Endothelial cell of umbilical vein (primary cell): ENCODE measurements at regions not wholly inside any gene's neighbourhood (a gene's known extent, or its start where the extent isn't known, plus 50 kb on each side); places are given as distances from the start of the nearest gene placed in this dataset.

Experiments
- BruUV-seq: library from RNA; stranded (reverse); fragments of 400-500 nt; replicated peaks from 2 replicates; lab custom pipeline; 2021; lab: Mats Ljungman, UMichigan
- CTCF ChIA-PET: fragments of 300-600, 350-600 bp; sonication (Branson Sonifier 250); formaldehyde crosslinking; loops from one replicate; lab custom pipeline; 2021; ENCODE audit warnings: antibody characterized with exemption, inconsistent platforms; lab: Charles Lee
- POLR2A ChIA-PET: fragments of 300-600, 350-600 bp; sonication (Branson Sonifier 250); formaldehyde crosslinking; loops from one replicate; lab custom pipeline; 2021; ENCODE audit warnings: antibody characterized with exemption, inconsistent platforms; lab: Charles Lee
- DNase-seq: peaks from one replicate; pipeline ENCODE4 v3.0.0-alpha.2; 2011; ENCODE audit warnings: low read depth, low spot score
- FAIRE-seq: peaks from 2 replicates; lab custom pipeline; 2011; peaks lifted over from hg19 to GRCh38; lab: Jason Lieb, UNC
- H2AFZ ChIP-seq: 2 replicates; pipeline ENCODE4 v1.6.0; 2012; ENCODE audit warnings: low read depth, low read length, control low read depth, inconsistent platforms
- H3K27ac ChIP-seq: 2 replicates; pipeline ENCODE4 v1.5.1; 2011; ENCODE audit warnings: low read depth, mild to moderate bottlenecking, control low read depth, low read length, moderate library complexity; ENCODE audit not compliant: insufficient read depth
- H3K27me3 ChIP-seq, 2 experiments: 2 replicates each; pipeline versions ENCODE4 v1.6.0 to v1.6.1; 2011; ENCODE audit warnings: low read length in 2 of 2, mixed read lengths in 1 of 2; ENCODE audit not compliant: control insufficient read depth in 2 of 2, insufficient read depth in 2 of 2
- H3K36me3 ChIP-seq, 2 experiments: 2 replicates in 1 of 2; 3 replicates in 1 of 2; pipeline ENCODE4 v1.5.1; 2011; ENCODE audit warnings: low read length in 2 of 2, mild to moderate bottlenecking in 1 of 2, moderate library complexity in 1 of 2; ENCODE audit not compliant: control insufficient read depth in 2 of 2, insufficient read depth in 2 of 2; ENCODE audit errors: extremely low read depth in 1 of 2
- H3K4me1 ChIP-seq: 3 replicates; pipeline ENCODE4 v1.5.1; 2011; ENCODE audit warnings: mild to moderate bottlenecking, low read length; ENCODE audit not compliant: control insufficient read depth, insufficient read depth; ENCODE audit errors: extremely low read depth
- H3K4me2 ChIP-seq: 2 replicates; pipeline ENCODE4 v1.6.1; 2011; ENCODE audit warnings: low read length, control low read depth, mixed read lengths; ENCODE audit not compliant: insufficient read depth
- H3K4me3 ChIP-seq, 3 experiments: fragments of 200-600 bp in 1 of 3; sonication (generic), shearing (Covaris generic) in 1 of 3; replicated peaks in 1 of 3; 2 replicates each; pipeline ENCODE4 v1.5.1; 2011 to 2016; ENCODE audit warnings: control low read depth in 3 of 3, low read length in 3 of 3, mild to moderate bottlenecking in 2 of 3, inconsistent platforms in 1 of 3, low read depth in 1 of 3, moderate library complexity in 1 of 3; ENCODE audit not compliant: insufficient read depth in 1 of 3
- H3K79me2 ChIP-seq: 2 replicates; pipeline ENCODE4 v1.6.0; 2012; ENCODE audit warnings: low read length, inconsistent platforms; ENCODE audit not compliant: control insufficient read depth, insufficient read depth
- H3K9ac ChIP-seq: replicated peaks from 2 replicates; pipeline ENCODE3; 2011; ENCODE audit warnings: low read length, control low read depth; ENCODE audit not compliant: insufficient read depth; ENCODE audit errors: extremely low read depth
- H3K9me1 ChIP-seq: replicated peaks from 3 replicates; pipeline ENCODE4 v1.6.0; 2011; ENCODE audit warnings: mild to moderate bottlenecking, low read length; ENCODE audit not compliant: control insufficient read depth, insufficient read depth; ENCODE audit errors: extremely low read depth
- H3K9me3 ChIP-seq: replicated peaks from 2 replicates; pipeline ENCODE4 v1.5.1; 2012; ENCODE audit warnings: low read length, inconsistent platforms; ENCODE audit not compliant: control insufficient read depth, insufficient read depth
- H4K20me1 ChIP-seq: replicated peaks from 2 replicates; pipeline ENCODE3; 2011; ENCODE audit warnings: mild to moderate bottlenecking, low read length; ENCODE audit not compliant: control insufficient read depth, insufficient read depth; ENCODE audit errors: extremely low read depth
- CTCF ChIP-seq, 2 donors: IDR thresholded peaks; 1 replicate in 1 of 2; 2 replicates in 1 of 2; pipeline ENCODE4 v1.5.1; 2011; ENCODE audit warnings: low read length in 2 of 2, mild to moderate bottlenecking in 2 of 2, moderate library complexity in 2 of 2, control low read depth in 1 of 2, inconsistent platforms in 1 of 2, low read depth in 1 of 2; ENCODE audit not compliant: insufficient read depth in 1 of 2; ENCODE audit errors: extremely low read depth in 1 of 2
- EZH2 ChIP-seq: IDR thresholded peaks from 2 replicates; pipeline ENCODE4 v1.6.1; 2012; ENCODE audit warnings: borderline replicate concordance, low read depth, mild to moderate bottlenecking, moderate library complexity, low read length, inconsistent platforms; ENCODE audit not compliant: severe bottlenecking
- FOS ChIP-seq: IDR thresholded peaks from 2 replicates; pipeline ENCODE4 v1.6.1; 2011; ENCODE audit warnings: mild to moderate bottlenecking, low read length, moderate library complexity, borderline replicate concordance; ENCODE audit not compliant: insufficient read depth
- GATA2 ChIP-seq: IDR thresholded peaks from 2 replicates; pipeline ENCODE4 v1.7.0; 2011; ENCODE audit warnings: low read depth, mild to moderate bottlenecking, moderate library complexity, mixed read lengths, low read length; ENCODE audit not compliant: insufficient read length, insufficient read depth
- JUN ChIP-seq: IDR thresholded peaks from 2 replicates; pipeline ENCODE4 v1.6.1; 2011; ENCODE audit warnings: borderline replicate concordance, low read depth; ENCODE audit not compliant: insufficient read length, insufficient read depth
- MYC ChIP-seq: IDR thresholded peaks from one replicate; pipeline ENCODE4 v1.6.1; 2011; ENCODE audit warnings: mild to moderate bottlenecking, low read depth, low read length
- POLR2A ChIP-seq: IDR thresholded peaks from 2 replicates; pipeline ENCODE4 v1.6.1; 2012; ENCODE audit warnings: low read depth, mild to moderate bottlenecking, control low read depth, low read length
- POLR2AphosphoS5 ChIP-seq: IDR thresholded peaks from 2 replicates; pipeline ENCODE4 v1.6.1; 2012; ENCODE audit warnings: low read depth, mild to moderate bottlenecking, control low read depth, low read length, moderate library complexity; ENCODE audit not compliant: insufficient read depth
- dilution Hi-C: fragments of 300-500 bp; cut with MboI; formaldehyde crosslinking; loops from one replicate; pipeline ENCODE4 v1.15.0; 2019; ENCODE audit warnings: low sequenced_read_pairs; ENCODE audit not compliant: extremely low pct_ligation_motif_present
- intact Hi-C: fragments of 100-400 bp; cut with micrococcal nuclease; formaldehyde crosslinking; loops from one replicate; pipeline ENCODE4 v1.10.0; 2022
- TF ChIP-seq, protein P1 (sequence below): IDR thresholded peaks from 2 replicates; pipeline ENCODE4 v1.6.1; 2011; ENCODE audit not compliant: insufficient read depth, insufficient read length

- H2AFZ ChIP-seq = no peak overlapping the region
- FAIRE-seq (no peak), DNase-seq (no peak)
- no peaks in the 10 kb centered on the region for H4K20me1 ChIP-seq
- dilution Hi-C loops = no loop called here
- ChIA-PET POLR2A (no interaction called here), CTCF (no interaction called here)
- no peaks in the 10 kb centered on the region for H3K4me1 ChIP-seq
- BruUV-seq = no TSS peak
- H3K36me3 ChIP-seq = no peaks in the 10 kb centered on the region
- no peaks in the 10 kb centered on the region for H3K9me3 ChIP-seq
- H3K4me2 ChIP-seq = no peak overlapping the region
- no peaks in the 10 kb centered on the region for H3K79me2 ChIP-seq
- peaks cover 8 to 9% of the 10 kb centered on the region in 2 experiments for H3K27me3 ChIP-seq
- H3K27ac ChIP-seq = no peak overlapping the region
- no peak overlapping the region for H3K4me3 ChIP-seq
- TF ChIP-seq GATA2 (no peak), EZH2 (no peak), FOS (no peak), POLR2A (no peak), JUN (no peak), CTCF (IDR thresholded peaks at IDR 0.05; ENCODE audit: extremely low read depth in 1 of 2, insufficient read depth in 1 of 2, low read depth in 1 of 2, low read length in 2 of 2) (no peak), POLR2AphosphoS5 (no peak), MYC (no peak)
- TF ChIP-seq, protein P1, sequence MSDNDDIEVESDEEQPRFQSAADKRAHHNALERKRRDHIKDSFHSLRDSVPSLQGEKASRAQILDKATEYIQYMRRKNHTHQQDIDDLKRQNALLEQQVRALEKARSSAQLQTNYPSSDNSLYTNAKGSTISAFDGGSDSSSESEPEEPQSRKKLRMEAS = no peak
- no peaks in the 10 kb centered on the region for H3K9me1 ChIP-seq
- H3K9ac ChIP-seq = no peak overlapping the region
- intact Hi-C loops = no loop called here
Observed at GRCh38 chr7:28263622-28264271, 83.2 kb upstream of the JAZF1 start.
